GM19395 (cell line): ENCODE measurements at regions not wholly inside any gene's neighbourhood (a gene's known extent, or its start where the extent isn't known, plus 50 kb on each side); places are given as distances from the start of the nearest gene placed in this dataset.

Source experiments
- ATAC-seq: cut with Tn5 transposase; IDR thresholded peaks from one replicate; pipeline ENCODE4 v1.9.1; 2021; ENCODE audit warnings: mild to moderate bottlenecking, moderate library complexity; ENCODE audit not compliant: unreplicated experiment

- ATAC-seq: no peak
Observed at GRCh38 chr3:154976072-154976983, 103.8 kb upstream of the MME start.

- ATAC-seq: no peak
Observed at GRCh38 chr3:154973851-154974250, 106.3 kb upstream of the MME start.

- ATAC-seq: no peak
Observed at GRCh38 chr3:154972951-154973350, 107.2 kb upstream of the MME start.

GRCh38 chr3:154971771-154972326, 108.3 kb upstream of the MME start:
- no peak for ATAC-seq

- no peak for ATAC-seq
Observed at GRCh38 chr3:154971341-154971740, 108.8 kb upstream of the MME start.

- no peak for ATAC-seq
Observed at GRCh38 chr3:154970797-154971196, 109.3 kb upstream of the MME start.

- ATAC-seq: no peak
Observed at GRCh38 chr3:154969366-154969765, 110.8 kb upstream of the MME start.

DNA sequence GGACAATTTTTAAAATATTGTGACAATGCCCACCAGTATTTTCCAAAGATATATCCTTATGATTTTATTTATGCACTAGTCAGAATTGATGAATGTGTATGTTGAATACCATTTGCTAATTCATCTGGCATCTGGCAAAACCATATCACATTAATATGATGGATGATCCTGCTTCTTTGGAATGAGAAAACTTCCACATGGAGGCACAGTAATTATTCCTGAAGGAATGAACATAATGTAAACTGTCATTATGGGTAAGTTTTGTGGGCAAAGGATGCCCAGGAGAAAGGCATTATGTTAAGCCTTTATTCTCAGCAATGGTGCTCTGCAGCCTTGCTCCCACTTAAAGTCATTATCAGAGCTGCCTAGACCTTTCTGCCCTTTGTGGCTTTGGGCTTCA, 113.0 kb upstream of the MME start:
- ATAC-seq: no peak

GRCh38 chr3:154956815-154957214, 123.3 kb upstream of the MME start:
- no peak for ATAC-seq

DNA sequence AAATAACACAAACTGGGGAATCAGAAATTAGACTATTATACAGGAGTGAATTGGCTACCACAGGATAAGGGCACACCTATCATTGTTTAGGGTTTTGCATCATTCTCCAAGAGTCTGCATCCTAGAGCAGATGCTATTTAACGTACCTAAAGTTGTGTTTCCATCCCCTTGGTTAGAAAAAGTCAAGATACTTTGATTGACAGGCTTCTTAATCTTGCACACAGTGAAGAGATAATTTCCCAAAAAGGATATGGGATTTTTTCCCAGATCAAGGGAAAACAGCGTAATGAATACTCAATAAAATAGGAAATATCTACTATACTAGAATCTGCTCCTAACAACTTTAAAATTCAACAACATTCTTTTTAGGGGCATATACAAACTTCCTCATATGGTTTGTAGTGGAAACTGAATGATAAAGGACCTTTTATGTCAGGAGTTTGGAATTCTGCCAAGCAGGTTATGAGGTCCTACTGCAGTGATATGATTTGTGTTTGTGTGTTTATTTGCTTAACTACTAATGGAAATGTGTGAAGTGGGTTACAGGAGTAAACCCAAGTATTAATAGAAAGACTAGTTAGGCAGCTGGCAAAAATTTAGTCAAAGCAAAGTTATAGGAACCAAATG, 124.1 kb upstream of the MME start:
- ATAC-seq: no peak

DNA sequence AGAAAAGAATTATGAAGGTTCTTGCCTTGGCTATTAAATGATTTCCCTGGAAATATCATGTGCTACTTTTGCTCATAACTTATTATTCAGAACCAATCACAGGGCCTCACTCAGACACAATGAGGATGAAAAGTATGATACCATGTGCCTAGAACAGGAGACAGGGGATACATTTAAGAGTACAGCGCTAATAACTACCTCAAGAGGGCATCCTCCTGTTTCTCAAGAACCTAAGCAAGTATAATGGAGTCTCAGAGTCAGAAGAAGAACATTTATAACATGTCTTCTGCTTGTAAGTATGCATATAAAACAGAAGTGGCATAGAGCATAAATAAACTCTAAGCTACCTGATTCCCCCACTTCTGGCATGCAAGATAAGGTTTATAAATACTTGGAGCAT, 125.4 kb upstream of the MME start:
- no peak for ATAC-seq

GRCh38 chr3:154953538-154953937, 126.6 kb upstream of the MME start:
- ATAC-seq: no peak

DNA sequence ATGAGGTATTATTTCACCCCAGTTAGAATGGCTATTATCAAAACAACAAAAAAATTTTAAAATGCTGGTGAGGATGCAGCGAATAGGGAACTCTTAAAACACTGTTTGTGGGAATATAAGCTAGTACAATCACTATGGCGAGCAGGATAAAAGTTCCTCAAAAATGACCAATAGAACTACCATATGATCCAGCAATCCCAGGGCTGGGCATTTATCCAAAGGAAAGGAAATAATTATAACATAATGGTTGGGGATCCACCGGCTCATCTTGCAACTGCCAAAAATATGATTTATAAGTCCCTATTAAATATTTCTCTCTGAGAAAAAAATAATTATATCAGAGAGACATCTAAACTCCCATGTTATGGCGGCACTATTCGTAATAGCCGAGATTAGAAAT, 127.6 kb upstream of the MME start:
- no peak for ATAC-seq

DNA sequence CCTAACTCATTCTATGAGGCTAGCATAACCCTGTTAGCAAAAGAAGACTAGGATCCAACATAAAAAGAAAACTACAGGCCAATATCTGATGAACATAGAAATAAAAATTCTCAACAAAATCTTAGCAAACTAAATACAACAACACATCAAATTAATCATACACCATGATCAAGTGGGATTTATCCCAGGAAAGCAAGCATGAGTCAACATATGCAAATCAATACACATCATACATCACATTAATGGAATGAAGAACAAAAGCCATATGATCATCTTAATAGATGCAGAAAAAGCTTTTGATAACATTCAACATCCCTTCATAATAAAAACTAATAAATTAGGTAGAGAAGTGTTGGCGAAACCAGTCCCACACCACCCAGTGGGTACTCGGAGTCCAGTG, 136.1 kb upstream of the MME start:
- ATAC-seq: no peak

GRCh38 chr3:154942827-154943226, 137.3 kb upstream of the MME start:
- ATAC-seq: no peak

DNA sequence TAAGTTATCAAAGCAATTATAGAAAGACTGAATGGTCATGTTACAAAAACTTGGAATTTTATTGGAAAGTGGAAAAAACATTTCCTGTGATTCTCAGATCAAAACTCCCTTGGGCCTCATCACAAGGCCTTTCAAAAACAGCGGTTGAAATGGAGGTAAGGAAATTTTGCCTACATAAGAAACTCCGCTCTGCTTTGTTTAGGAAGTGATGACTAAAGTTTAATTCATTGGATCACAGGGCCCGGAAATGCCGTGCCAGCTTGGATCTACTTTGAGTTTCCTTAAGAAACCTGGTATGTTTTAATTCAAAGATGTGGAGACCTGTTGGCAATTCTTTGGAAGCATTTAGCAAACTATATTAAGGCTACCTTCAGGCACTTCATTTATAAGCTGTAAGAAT, 143.9 kb upstream of the MME start:
- no peak for ATAC-seq

GRCh38 chr3:154933581-154933980, 146.5 kb upstream of the MME start:
- no peak for ATAC-seq

DNA sequence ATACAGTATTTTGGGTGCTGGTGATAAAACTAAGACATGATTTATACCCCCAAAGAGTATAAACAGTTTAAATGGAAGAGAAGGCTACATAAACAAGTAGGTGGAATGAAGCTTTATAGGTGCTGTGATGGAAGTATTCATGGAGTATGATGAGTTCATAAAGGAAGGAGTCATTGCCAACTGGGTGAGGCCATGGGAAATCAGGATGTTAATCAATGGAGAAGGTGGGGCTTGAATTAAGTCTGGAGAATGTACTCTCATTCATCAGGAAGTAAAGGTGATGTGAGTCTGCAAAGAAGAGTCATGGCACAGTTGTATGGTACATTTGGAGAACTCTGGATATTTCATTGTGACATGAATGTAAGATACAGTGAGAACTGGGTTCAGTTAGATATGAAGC, 147.5 kb upstream of the MME start:
- ATAC-seq: no peak

GRCh38 chr3:154931484-154931883, 148.6 kb upstream of the MME start:
- ATAC-seq: no peak

GRCh38 chr3:154926721-154927120, 153.4 kb upstream of the MME start:
- ATAC-seq: no peak

GRCh38 chr3:154921351-154921750, 158.8 kb upstream of the MME start:
- ATAC-seq: no peak

DNA sequence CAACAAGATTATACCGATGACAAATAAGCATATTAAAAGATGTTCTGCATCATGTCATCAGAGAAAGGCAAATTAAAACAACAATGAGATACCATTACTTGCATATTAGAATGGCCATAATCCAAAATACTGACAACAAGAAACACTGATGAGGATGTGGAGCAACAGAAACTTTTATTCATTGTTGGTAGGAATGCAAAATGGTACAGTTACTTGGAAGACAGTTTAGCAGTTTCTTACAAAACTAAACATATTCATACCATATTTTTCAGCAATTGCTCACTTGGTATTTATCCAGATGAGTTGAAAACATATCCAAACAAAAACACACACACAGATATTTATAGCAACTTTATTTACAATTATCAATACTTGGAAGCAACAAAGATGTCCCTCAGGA, 160.9 kb upstream of the MME start:
- no peak for ATAC-seq
